ENCODE measurements at regions not wholly inside any gene's neighbourhood (a gene's known extent, or its start where the extent isn't known, plus 50 kb on each side); places are given as distances from the start of the nearest gene placed in this dataset.

- TF ChIP-seq CTCF (IDR thresholded peaks at IDR 0.05; ENCODE audit: partially characterized antibody, unreplicated experiment): no peak
- Mint-ChIP-seq H3K27ac (ENCODE audit: unreplicated experiment) (no peak overlapping the region), H3K9me3 (ENCODE audit: unreplicated experiment) (no peaks in the 10 kb centered on the region)
These were observed 53.4 kb upstream of the POMGNT2 start for GRCh38 chr3:43159131-43159875.

DNA sequence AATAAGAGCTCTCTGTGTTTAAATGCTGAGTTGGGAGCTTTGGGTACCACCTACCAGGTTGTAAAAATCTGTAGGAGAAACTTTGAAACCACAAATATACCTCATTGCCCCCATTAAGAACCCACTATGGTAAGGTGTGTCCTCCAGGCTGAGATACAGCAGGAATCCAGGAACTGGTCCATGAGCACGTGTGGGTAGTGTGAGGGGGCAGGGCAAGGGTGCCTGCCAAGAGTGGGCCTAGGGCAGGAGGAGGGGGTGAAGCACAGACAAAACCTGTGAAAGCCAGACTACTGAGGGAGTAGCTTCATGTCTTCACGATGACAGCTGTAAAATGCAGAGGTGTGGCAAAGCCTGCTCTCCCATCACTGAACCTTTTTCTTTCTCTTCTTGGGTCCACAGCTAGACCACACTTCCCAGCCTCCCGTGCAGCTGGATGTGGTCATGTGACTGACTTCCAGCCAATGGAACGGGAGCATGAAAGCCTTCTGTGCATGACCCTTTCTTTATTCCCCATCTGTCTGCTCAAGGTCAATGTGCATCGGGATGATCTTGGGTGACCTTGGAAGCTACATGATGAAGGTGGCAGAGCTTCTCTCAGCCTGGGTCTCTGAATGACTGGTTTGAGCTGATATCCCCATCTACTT, 51.1 kb upstream of the POMGNT2 start:
- Mint-ChIP-seq H3K36me3 (ENCODE audit: unreplicated experiment) (no peaks in the 10 kb centered on the region), H3K27ac (ENCODE audit: unreplicated experiment) (no peak overlapping the region), H3K27me3 (ENCODE audit: unreplicated experiment) (peaks cover 4% of the 10 kb centered on the region)

More at GRCh38 chr3:43159131-43159875, 53.4 kb upstream of the POMGNT2 start:
- no peak for DNase-seq
- Mint-ChIP-seq H3K36me3 (ENCODE audit: unreplicated experiment) (no peaks in the 10 kb centered on the region), H3K4me3 (ENCODE audit: unreplicated experiment) (no peak overlapping the region), H3K27me3 (ENCODE audit: unreplicated experiment) (peaks cover 2% of the 10 kb centered on the region), H3K4me1 (ENCODE audit: low read depth, unreplicated experiment) (peaks cover 12% of the 10 kb centered on the region)

DNA sequence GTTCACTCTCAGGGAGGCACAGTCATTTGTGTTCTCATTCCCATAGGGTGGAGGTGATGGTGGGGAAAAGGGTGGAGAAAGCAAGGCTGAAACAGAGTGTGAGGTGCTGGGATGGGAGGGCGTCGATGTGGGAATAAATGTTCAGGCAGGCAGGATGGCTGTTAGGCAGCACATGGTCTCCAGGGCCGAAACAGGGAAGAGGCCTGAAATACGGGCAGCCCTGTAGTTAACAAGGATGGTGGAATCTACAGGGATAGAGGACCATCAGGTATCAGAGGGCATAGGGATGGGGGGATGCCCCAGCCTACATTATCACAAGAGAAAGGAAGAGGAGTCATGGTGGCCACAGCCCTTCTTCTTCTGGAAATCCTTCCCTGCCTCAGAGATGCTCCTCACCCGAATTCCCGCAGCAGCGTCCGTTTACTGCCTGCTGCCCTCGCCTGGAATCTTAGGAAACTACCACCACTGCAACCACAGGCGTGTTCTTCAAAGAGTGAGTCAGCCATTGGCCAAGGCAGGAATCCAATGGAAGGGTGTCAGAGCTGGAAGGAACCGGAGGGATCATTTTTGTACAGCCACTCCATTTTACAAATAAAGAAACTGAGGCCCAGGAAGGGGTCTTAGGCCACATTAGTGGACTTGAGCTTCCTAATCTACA, 49.7 kb upstream of the POMGNT2 start:
- DNase-seq: peak; percentile 69
- Mint-ChIP-seq H3K36me3 (ENCODE audit: unreplicated experiment) (no peaks in the 10 kb centered on the region), H3K9me3 (ENCODE audit: unreplicated experiment) (no peaks in the 10 kb centered on the region), H3K4me3 (ENCODE audit: unreplicated experiment) (no peak overlapping the region), H3K4me1 (ENCODE audit: low read depth, unreplicated experiment) (peaks cover 23% of the 10 kb centered on the region), H3K27ac (ENCODE audit: unreplicated experiment) (no peak overlapping the region), H3K27me3 (ENCODE audit: unreplicated experiment) (peaks cover 4% of the 10 kb centered on the region)
- TF ChIP-seq CTCF (IDR thresholded peaks at IDR 0.05; ENCODE audit: partially characterized antibody, unreplicated experiment): peak; percentile 38

More for the DNA sequence above, 51.1 kb upstream of the POMGNT2 start:
- H3K9me3 Mint-ChIP-seq (ENCODE audit: unreplicated experiment): no peaks in the 10 kb centered on the region
- TF ChIP-seq CTCF (IDR thresholded peaks at IDR 0.05; ENCODE audit: partially characterized antibody, unreplicated experiment): no peak
- H3K4me1 Mint-ChIP-seq (ENCODE audit: low read depth, unreplicated experiment): peaks cover 23% of the 10 kb centered on the region
- no peak for DNase-seq
- no peak overlapping the region for H3K4me3 Mint-ChIP-seq (ENCODE audit: unreplicated experiment)

Data from glutamatergic neuron (in vitro differentiated cells).